Ovary (tissue), 7 donors: ENCODE measurements at regions not wholly inside any gene's neighbourhood (a gene's known extent, or its start where the extent isn't known, plus 50 kb on each side); places are given as distances from the start of the nearest gene placed in this dataset.

Experiments used
- DNase-seq, 5 donors: peaks; one replicate each; pipeline ENCODE4 v3.0.0-alpha.2; 2019 to 2020
- H3K27ac ChIP-seq, 2 donors: fragments of 200-600 bp; one replicate each; pipeline versions ENCODE4 v1.5.1 to v1.8.0; 2019 to 2022
- H3K27me3 ChIP-seq: fragments of 200-600 bp; one replicate; pipeline ENCODE4 v1.8.0; 2022
- H3K36me3 ChIP-seq: fragments of 200-600 bp; sonication (generic); one replicate; pipeline ENCODE4 v1.5.1; 2019
- H3K4me1 ChIP-seq: one replicate; pipeline ENCODE4 v1.8.1; 2013; ENCODE audit warnings: mild to moderate bottlenecking, moderate library complexity; ENCODE audit not compliant: insufficient read depth
- H3K4me3 ChIP-seq: fragments of 200-600 bp; sonication (generic); one replicate; pipeline ENCODE4 v1.5.1; 2017
- H3K9me3 ChIP-seq, 2 donors: fragments of 200-600 bp in 1 of 2; sonication (generic) in 1 of 2; one replicate each; pipeline versions ENCODE4 v1.5.1 to v1.8.1; 2013 to 2019; ENCODE audit warnings: mild to moderate bottlenecking in 1 of 2, moderate library complexity in 1 of 2
- CTCF ChIP-seq, 3 donors: fragments of 450-650 bp in 2 of 3; fragments of 200-600 bp in 1 of 3; IDR thresholded peaks; one replicate each; pipeline versions ENCODE4 v1.5.1 to v1.8.0; 2016 to 2022; ENCODE audit warnings: antibody characterized with exemption in 3 of 3, mild to moderate bottlenecking in 1 of 3
- EP300 ChIP-seq: sonication (generic); formaldehyde crosslinking; IDR thresholded peaks from one replicate; pipeline ENCODE4 v1.6.1; 2017; ENCODE audit warnings: antibody characterized with exemption
- POLR2A ChIP-seq: fragments of 450-650 bp; IDR thresholded peaks from one replicate; pipeline ENCODE4 v1.6.1; 2017; ENCODE audit warnings: antibody characterized with exemption, mild to moderate bottlenecking, moderate library complexity
- WGBS, 3 donors: extraction: QIAGEN DNeasy Blood & Tissue Kit in 1 of 3; methylation state at CpG; one replicate each; pipeline versions ENCODE4 v1.1.5 to v1.1.7; 2013 to 2017; 5-methylcytosine and 5-hydroxymethylcytosine counted together
- intact Hi-C, 4 donors: fragments of 100-400 bp; cut with DNase I; formaldehyde crosslinking; loops; one replicate each; pipeline versions ENCODE4 v1.11.0 to v1.15.1; 2022 to 2023
- donor health status: DM: no; HTN: no; CAD: no; lungs with moderate emphysema.
- donor health status: DM: no; HTN: no; CAD: no.
- donor health status: Bipolar disorder and iron deficiency.
- donor health status: DM: no; HTN: no; CAD: no.
- donor health status: DM: yes; HTN: yes; CAD: no.

GRCh38 chr16:73683804-73684203 lies 612.8 kb upstream of the PSMD7 start:
- TF ChIP-seq EP300 (no peak), POLR2A (no peak), CTCF (IDR thresholded peaks at IDR 0.05) (no peak)
- H3K9me3 ChIP-seq, result no peaks in the 10 kb centered on the region
- DNase-seq, result no peak
- WGBS, 3 donors, result 75 to 86% (median 83%) methylated on average over 2 of the region's 2 CpGs
- H3K4me3 ChIP-seq, result no peak overlapping the region
- H3K27ac ChIP-seq, result no peak overlapping the region
- intact Hi-C loops, result no loop called here
- no peaks in the 10 kb centered on the region for H3K27me3 ChIP-seq
- H3K4me1 ChIP-seq, result no peaks in the 10 kb centered on the region
- no peaks in the 10 kb centered on the region for H3K36me3 ChIP-seq

DNA sequence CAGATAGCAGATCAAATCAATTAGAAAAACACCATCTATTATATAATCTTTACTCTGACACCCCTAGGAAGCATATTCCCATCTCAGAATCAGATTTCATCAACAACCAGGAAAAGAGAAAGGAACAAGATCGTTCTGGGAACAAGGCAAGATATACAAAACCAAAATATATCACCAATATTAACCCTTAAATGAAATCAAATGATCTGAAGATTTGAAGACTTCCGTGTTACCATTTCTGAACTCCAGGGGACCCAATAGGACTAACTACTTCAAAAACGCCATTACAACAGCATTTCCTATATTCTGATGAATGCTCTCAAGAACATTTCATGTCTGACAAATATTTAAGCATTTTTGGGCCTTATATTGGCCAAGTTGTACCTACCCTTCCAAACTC lies 624.2 kb upstream of the ZFHX3 start:
- intact Hi-C loops, result no loop called here
- 47 to 60% (median 56%) methylated on average over 3 of the region's 3 CpGs for WGBS, 3 donors
- Histone ChIP-seq H3K9me3 (no peaks in the 10 kb centered on the region), H3K27ac (no peak overlapping the region), H3K4me3 (no peak overlapping the region), H3K27me3 (no peaks in the 10 kb centered on the region), H3K36me3 (no peaks in the 10 kb centered on the region), H3K4me1 (no peaks in the 10 kb centered on the region)
- TF ChIP-seq CTCF (IDR thresholded peaks at IDR 0.05) (no peak), EP300 (no peak), POLR2A (no peak)
- no peak for DNase-seq

DNA sequence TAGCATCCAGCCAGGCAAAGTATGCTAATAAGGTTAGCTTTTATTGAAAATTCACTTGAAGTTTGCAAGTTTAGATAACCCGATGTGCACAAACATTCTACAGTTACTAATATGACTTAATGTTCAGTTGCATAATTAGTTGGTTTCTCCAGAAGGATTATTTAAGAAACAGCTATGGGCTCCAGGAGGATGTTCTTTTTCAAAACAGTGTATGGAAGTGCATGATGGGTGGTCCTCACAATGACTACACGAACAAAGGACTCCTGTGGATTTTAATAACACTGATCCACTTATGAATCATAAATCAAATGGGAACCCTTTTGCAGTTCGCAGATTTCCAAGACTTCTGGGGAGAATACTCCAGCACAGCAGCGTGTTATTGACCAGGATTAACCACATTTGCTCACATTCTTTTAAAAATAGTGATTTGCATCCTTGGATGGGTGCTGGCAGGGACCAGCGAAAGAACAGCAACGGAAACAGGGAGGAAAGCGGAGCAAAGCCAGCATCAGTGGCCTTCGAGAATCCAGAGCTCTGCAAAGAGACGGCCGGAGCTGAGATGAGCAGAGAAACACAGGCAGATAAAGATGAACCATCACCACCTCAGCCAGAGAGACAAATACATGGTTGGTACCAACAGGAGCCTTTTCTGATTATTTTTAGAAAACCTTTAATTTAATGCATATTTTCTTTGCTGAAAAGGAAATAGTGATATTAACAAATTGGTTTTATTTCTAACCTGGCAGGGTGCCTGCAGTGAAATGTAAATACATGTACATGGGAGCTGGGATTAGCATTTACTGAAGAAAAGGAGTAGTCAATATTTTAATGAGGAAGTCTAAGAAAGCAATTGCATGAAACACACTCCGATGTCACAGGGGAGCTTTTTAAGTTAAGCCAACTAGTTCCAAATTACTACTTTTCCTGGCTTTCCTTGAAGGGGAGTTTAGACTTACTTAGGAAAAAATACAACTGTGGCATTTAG lies 623.2 kb upstream of the ZFHX3 start:
- TF ChIP-seq EP300, result no peak
- TF ChIP-seq POLR2A, result no peak
- no peak for TF ChIP-seq CTCF (IDR thresholded peaks at IDR 0.05)
- Histone ChIP-seq H3K4me3 (no peak overlapping the region), H3K27ac (no peak overlapping the region), H3K36me3 (no peaks in the 10 kb centered on the region), H3K9me3 (no peaks in the 10 kb centered on the region), H3K4me1 (no peaks in the 10 kb centered on the region), H3K27me3 (no peaks in the 10 kb centered on the region)
- WGBS, 3 donors, result 15 to 23% (median 17%) methylated on average over 11 of the region's 11 CpGs
- DNase-seq, result no peak
- intact Hi-C loops, result no loop called here

- intact Hi-C loops, result loop anchor here in 1 of 4 donors (10.0 kb wide), 1 partner anchor 65 kb away; no protein-coding TSS in a partner anchor
- Histone ChIP-seq H3K27me3 (no peaks in the 10 kb centered on the region), H3K36me3 (no peaks in the 10 kb centered on the region), H3K27ac (no peak overlapping the region), H3K4me3 (no peak overlapping the region), H3K9me3 (peaks cover 0 to 2% of the 10 kb centered on the region in 2 donors), H3K4me1 (no peaks in the 10 kb centered on the region)
- 69 to 73% (median 70%) methylated on average over 4 of the region's 4 CpGs for WGBS, 3 donors
- DNase-seq, result no peak
- TF ChIP-seq POLR2A (no peak), CTCF (IDR thresholded peaks at IDR 0.05) (no peak), EP300 (no peak)
Measured at GRCh38 chr16:73669535-73670274, 621.8 kb upstream of the ZFHX3 start.
